Head of caudate nucleus (tissue), 42 donors: ENCODE measurements at regions not wholly inside any gene's neighbourhood (a gene's known extent, or its start where the extent isn't known, plus 50 kb on each side); places are given as distances from the start of the nearest gene placed in this dataset.
"Not testable (repeated sequence)": the region's sequence is repeated elsewhere in the genome, so short reads cannot be mapped to it uniquely, and the experiment has no call there.

Experiments used
- DNase-seq, 42 donors: peaks; one replicate each; pipeline versions ENCODE4 v3.0.0 to v3.0.0-alpha.2; 2020 to 2021; ENCODE audit warnings: mixed read lengths in 7 of 42
- intact Hi-C: fragments of 100-400 bp; cut with DNase I; formaldehyde crosslinking; loops from one replicate; pipeline ENCODE4 v1.15.0; 2022

- DNase-seq = no peak
- intact Hi-C loops = no loop called here
These were observed 362.1 kb downstream of the SLC6A15 start for GRCh38 chr12:84550518-84550917.

- no peak for DNase-seq
- intact Hi-C loops = no loop called here
These were observed 370.3 kb downstream of the SLC6A15 start for GRCh38 chr12:84542289-84542688.

- intact Hi-C loops = no loop called here
- DNase-seq = no peak
These were observed 374.9 kb downstream of the SLC6A15 start for GRCh38 chr12:84537666-84538065.

DNA sequence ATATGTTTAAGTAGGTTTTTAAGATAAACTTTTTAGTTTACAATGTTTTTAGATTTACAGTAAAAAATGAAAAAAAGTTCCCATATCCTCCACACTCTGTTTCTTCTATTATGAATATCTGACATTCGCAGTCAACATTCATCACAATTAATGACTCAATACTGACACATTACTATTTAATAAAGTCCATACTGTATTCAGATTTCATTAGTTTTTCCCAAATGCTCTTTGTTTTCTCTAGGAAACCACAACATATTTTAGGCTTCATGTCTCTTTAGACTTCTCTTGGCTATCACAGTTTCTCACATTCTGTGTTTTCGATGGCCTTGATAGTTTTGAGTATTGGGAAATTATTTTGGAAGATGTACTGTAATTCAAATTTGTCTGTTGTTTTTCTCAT lies 399.8 kb downstream of the SLC6A15 start:
- intact Hi-C loops = no loop called here
- DNase-seq = no peak

GRCh38 chr12:84508851-84509260 lies 403.7 kb downstream of the SLC6A15 start:
- intact Hi-C loops = no loop called here

GRCh38 chr12:84507956-84508850 lies 404.4 kb downstream of the SLC6A15 start:
- no peak for DNase-seq
- intact Hi-C loops = no loop called here

More at GRCh38 chr12:84508851-84509260, 403.7 kb downstream of the SLC6A15 start:
- DNase-seq = no peak

DNA sequence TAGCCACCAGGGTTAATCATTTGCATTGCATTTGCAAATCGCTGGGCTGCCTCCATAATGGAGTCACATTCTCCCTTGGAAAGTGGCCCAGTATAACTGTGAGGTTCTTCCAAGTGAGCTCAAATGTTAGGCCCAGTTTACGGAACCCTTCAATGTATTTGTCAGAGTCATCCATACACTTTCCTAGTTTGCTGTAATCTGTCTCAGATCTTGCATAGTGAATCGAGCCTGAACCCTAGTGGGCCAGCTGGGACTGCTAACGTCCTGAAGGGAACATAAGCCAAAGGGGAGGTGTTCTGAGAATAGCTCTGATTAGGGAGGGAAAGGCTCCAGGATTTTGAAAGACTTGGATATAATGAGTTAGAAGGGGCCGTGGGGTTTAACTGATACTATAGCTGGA lies 406.3 kb downstream of the SLC6A15 start:
- intact Hi-C loops = no loop called here
- no peak for DNase-seq

- DNase-seq = peak in 40 of 42 donors; percentile 9 to 80 (median 55)
- intact Hi-C loops = no loop called here
These were observed 409.5 kb downstream of the SLC6A15 start for GRCh38 chr12:84502907-84503787.

DNA sequence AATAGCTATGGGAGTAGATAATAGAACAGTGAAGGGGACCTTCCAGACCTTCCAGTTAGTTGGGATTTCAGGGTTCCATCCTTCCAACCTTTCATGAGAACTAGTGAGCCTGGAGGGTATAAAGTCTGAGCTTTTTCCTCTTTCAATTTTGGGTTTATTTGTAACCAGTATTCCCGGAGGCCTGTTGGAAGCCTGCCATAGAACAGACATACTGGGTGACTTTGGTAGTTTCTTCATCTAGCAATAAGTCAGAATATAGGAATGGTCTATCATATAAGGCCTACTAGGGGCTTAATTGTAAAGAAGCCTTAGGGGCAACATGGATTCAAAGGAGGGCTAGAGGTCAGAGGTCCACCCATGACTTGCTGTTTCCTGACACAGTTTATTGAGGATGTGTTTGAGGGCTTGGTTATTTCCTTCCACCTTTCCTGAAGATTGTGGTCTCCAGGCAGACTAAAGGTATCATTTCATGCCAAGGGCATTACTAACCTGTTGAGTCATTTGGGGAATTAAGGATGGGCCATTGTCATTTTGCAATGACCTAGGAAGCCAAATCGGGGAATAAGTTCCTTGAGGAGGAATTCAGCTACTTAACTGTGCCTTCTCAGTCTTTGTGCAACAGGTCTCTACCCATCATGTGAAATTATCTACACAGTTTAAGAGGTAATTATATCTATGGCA lies 410.3 kb downstream of the SLC6A15 start:
- intact Hi-C loops = no loop called here
- DNase-seq = no peak

DNA sequence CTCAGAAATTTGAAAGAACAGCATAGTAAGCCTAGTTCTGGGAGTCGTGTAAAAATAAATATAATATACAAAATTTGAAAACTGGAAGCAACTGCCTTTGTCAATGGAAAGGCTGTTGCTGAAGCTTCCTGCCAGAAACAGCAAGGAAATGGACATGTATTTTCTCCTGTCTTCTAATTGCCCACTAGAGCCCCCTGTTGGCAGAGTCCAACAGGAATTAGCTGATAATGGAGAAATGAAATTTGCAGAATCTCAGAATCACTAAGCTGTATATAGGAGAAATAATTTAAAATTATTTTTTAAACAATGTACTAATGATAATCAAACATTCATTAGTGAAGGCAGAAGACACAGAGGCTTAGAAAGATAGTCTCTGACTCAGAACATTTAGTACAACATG lies 414.8 kb downstream of the SLC6A15 start:
- intact Hi-C loops = no loop called here
- DNase-seq = peak in 8 of 42 donors; percentile 12 to 59 (median 23)

DNA sequence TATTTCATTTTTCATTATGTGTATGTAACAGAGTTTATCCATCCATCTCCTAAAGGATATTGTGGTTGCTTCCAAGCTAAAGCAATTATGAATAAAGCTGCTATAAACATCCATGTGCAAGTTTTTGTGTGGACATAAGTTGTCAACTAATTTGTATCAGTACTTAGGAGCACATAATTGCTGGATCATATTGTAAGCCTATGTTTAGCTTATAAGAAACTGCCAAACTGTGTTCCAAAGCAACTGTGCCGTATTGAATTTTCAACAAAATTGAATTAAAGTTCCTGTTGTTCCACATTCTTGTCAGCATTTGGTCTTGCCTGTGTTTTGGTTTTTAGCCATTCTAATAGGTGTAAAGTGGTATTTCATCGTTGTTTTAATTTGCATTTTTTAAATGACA lies 416.9 kb downstream of the SLC6A15 start:
- DNase-seq = no peak
- intact Hi-C loops = no loop called here

- DNase-seq = no peak
- intact Hi-C loops = no loop called here
These were observed 420.2 kb downstream of the SLC6A15 start for GRCh38 chr12:84492351-84492883.

DNA sequence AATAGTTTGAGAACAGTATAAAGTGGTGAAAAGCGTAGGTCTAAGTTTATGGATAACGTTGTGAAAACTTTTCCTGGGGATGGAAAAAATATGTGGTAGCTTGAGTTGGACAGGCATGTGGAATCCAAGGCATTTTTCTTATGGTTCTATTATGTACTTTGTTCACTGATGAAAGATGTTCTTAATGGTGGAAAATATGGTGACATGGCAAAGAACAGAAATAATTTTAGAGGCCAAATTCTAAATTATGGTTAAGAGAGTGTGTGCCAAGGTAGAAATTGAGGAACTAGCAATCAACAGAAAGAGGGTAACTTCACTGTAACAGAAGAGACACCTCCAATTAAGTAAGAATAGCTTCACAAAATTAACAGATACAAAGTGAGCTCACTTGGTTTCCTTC lies 427.8 kb downstream of the SLC6A15 start:
- intact Hi-C loops = no loop called here
- DNase-seq = no peak

DNA sequence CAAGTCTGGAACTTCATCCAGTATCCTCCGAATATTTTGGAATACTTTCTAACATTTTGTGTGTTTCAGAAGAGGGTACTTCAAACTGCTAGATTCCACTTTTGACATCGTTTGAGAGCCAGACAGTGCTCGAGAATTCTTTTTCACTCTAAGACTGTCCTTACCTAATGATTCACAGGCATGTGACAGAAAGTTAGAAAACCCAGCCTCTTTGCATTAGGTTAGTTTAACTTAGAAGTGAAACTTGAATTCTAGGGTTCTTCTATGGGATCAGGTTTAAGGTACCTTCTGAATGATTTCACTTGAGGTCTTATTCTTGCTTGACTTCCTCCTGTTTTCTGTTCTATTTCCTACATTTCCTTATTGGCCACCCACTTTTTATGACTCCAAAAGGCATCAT lies 431.8 kb downstream of the SLC6A15 start:
- intact Hi-C loops = no loop called here
- DNase-seq = no peak

DNA sequence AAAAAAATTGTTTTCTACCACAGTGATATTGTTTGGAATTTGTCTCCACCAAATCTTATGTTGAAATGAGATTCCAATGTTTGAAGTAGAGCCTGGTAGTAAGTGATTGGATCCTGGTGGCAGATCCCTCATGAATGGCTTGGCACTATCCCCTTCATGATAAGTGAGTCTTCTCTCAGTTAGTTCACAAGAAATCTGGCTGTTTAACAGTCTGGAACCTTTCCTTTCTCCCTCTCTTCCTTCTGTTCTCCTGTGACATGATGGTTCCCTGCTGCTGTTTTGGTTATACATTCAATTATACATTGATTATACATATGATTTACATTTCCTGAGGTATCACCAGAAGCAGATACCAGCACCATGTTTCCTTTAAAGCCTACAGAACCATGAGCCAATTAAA lies 442.2 kb downstream of the SLC6A15 start:
- no peak for DNase-seq
- intact Hi-C loops = no loop called here

DNA sequence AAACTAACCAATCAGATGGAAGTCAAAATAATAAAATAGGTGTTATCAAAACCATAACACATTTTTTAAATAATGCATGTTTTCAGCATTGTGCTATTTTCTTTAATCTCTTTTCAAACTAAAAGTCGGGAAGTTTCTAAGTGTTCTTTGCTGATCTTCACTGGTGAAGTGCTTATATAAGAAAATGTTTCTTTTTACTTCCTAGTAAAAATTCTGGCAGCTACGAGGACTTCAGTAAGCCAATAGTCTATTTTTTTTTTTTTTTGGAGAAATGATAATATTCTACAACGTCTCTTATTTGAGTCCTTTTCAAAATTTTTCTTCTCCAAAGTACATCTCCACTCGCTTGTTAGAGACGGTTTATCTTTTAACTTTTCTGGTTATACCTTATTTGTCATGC lies 448.0 kb downstream of the SLC6A15 start:
- intact Hi-C loops = no loop called here
- no peak for DNase-seq

- intact Hi-C loops = no loop called here
- DNase-seq = no peak
These were observed 448.7 kb downstream of the SLC6A15 start for GRCh38 chr12:84463741-84464495.

GRCh38 chr12:84455598-84455997 lies 457.0 kb downstream of the SLC6A15 start:
- intact Hi-C loops = no loop called here
- DNase-seq = no peak

DNA sequence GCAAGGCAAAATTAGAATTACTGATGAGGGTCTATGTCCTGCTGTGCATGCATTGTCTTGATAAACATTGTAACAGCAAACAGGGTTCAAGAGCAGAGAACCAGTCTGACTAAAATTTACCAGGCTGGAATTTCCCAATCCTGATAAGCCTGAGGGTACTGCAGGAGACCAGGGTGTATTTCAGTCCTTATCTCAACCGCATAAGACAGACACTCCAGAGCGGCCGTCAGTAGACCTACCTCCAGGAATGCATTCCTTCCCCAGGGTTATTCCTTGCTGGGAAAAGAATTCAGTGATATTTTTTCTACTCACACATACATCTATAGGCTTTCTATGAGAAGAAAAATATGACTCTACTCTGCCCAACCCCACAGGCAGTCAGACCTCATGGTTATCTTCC lies 466.1 kb downstream of the SLC6A15 start:
- DNase-seq, intact Hi-C loops: not testable (repeated sequence)
